ENCODE measurements at regions not wholly inside any gene's neighbourhood (a gene's known extent, or its start where the extent isn't known, plus 50 kb on each side); places are given as distances from the start of the nearest gene placed in this dataset.

DNA sequence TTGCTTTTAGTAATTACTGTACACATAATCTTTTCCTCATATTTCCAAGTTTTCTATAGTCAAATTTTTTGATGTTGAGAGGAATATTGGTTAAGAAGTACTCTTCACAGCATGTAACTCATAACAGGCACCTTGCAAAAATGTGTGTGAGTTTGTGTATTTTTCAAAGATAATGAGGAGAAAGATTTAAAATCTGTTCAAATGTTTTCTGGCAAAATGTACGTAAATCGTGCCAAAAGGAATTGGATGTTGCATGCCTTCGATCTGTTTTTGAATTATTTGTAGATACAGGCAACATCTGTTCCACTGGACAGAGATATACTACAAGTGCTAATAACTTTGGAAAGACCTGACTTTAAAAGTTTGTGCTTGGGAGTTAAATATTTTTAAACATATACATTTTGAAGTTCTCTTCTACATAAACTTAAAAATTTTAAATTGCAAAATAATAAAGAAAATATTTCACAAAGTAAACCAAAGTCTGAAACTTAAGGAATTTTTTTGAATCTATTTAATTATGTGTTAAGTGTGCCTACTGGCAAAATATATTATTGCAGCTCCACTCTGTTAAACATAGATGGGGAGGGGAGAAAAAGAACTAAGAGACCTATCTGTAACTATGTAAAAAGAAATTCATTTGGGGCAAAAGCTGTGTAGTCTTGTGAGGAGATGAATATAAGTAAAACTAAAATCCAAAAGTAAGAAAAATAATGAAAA, 133.5 kb upstream of the UBE2E3 start:
- DNase-seq (ENCODE audit: low read depth), result no peak
- TF ChIP-seq, protein P1, sequence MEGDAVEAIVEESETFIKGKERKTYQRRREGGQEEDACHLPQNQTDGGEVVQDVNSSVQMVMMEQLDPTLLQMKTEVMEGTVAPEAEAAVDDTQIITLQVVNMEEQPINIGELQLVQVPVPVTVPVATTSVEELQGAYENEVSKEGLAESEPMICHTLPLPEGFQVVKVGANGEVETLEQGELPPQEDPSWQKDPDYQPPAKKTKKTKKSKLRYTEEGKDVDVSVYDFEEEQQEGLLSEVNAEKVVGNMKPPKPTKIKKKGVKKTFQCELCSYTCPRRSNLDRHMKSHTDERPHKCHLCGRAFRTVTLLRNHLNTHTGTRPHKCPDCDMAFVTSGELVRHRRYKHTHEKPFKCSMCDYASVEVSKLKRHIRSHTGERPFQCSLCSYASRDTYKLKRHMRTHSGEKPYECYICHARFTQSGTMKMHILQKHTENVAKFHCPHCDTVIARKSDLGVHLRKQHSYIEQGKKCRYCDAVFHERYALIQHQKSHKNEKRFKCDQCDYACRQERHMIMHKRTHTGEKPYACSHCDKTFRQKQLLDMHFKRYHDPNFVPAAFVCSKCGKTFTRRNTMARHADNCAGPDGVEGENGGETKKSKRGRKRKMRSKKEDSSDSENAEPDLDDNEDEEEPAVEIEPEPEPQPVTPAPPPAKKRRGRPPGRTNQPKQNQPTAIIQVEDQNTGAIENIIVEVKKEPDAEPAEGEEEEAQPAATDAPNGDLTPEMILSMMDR (conservative IDR thresholded peaks at IDR 0.05; ENCODE audit: control insufficient read depth, insufficient read depth, low read depth, low read length), result peak; percentile 18
- H3K4me3 ChIP-seq (ENCODE audit: control insufficient read depth, low read depth, low read length), result no peak overlapping the region

DNA sequence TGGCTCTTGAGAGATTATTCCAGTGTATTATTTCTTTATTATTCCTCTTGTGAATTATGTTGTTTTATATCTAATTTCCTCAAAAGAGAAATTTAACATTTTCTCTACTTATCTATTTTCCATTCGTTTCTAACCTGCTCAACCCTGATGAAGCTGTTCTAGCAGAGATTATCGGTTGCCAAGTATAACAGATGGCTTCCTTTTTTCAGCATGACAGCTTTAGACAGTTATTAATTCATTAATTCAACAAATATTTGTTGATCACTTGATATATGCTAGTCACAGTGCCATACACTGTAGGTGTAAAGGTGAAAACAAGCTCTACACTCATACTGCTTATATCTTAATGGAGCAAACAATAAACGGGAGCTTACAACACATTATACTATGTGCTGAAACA, 137.9 kb upstream of the UBE2E3 start:
- TF ChIP-seq, protein P1 (conservative IDR thresholded peaks at IDR 0.05; ENCODE audit: control insufficient read depth, insufficient read depth, low read depth, low read length), result no peak
- H3K4me3 ChIP-seq (ENCODE audit: control insufficient read depth, low read depth, low read length), result no peak overlapping the region
- no peak for DNase-seq (ENCODE audit: low read depth)

DNA sequence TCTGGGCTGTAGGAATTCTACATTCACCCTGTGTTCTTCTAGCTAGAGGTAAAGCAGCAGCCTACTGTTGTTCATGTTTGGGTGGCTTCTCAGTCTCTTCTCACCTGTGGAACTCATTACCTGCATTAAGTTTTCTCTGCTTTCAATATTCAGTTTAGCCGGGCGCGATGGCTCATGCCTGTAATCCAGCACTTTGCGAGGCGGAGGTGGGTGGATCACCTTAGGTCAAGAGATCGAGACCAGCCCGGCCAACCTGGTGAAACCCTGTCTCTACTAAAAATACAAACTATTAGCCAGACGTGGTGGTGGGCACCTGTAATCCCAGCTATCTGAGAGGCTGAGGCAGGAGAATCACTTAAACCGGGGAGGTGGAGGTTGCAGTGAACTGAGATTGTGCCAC, 139.8 kb upstream of the UBE2E3 start:
- TF ChIP-seq, protein P1 (conservative IDR thresholded peaks at IDR 0.05; ENCODE audit: control insufficient read depth, insufficient read depth, low read depth, low read length), result no peak
- H3K4me3 ChIP-seq (ENCODE audit: control insufficient read depth, low read depth, low read length), result no peak overlapping the region
- DNase-seq (ENCODE audit: low read depth), result no peak

DNA sequence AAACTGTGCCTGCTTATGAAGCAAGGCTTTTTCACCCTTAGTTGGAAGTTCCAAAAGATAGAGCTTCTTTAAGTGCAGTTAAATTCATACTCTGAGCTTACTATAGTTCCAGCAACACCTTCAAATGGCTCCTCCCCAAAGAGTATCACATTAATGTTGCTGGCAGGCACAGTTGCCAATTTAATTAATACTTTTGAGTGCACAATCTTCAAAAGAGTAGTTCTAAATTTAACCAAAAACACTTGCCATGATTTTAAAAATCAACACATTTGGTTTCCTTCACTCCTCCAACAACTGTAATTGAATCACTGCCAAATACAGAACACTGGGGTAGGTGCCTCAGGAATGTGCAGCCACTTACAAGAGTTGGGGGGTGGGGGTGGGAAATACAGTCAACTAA, 150.6 kb upstream of the UBE2E3 start:
- no peak for DNase-seq (ENCODE audit: low read depth)
- TF ChIP-seq, protein P1 (conservative IDR thresholded peaks at IDR 0.05; ENCODE audit: control insufficient read depth, insufficient read depth, low read depth, low read length), result no peak
- H3K4me3 ChIP-seq (ENCODE audit: control insufficient read depth, low read depth, low read length), result no peak overlapping the region

DNA sequence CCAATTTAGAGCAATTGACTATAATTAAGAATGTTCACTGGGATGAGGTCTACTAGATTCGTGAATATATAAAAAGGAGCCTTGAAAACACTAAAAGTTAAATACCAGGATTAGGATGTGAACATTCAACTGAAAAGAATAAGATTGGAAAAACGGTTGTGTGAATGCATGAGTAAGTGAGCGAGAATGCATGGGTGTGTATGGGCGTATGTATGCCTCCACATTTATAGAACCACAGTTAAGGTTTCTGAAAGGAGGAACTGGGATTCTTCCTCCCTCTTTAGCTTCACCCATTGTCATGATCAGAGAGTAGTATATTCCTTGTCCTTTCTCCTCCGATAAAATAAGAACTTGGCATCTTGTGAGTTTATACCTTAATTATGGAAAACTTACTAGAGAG, 151.1 kb upstream of the UBE2E3 start:
- no peak for DNase-seq (ENCODE audit: low read depth)
- no peak overlapping the region for H3K4me3 ChIP-seq (ENCODE audit: control insufficient read depth, low read depth, low read length)
- TF ChIP-seq, protein P1 (conservative IDR thresholded peaks at IDR 0.05; ENCODE audit: control insufficient read depth, insufficient read depth, low read depth, low read length), result no peak

DNA sequence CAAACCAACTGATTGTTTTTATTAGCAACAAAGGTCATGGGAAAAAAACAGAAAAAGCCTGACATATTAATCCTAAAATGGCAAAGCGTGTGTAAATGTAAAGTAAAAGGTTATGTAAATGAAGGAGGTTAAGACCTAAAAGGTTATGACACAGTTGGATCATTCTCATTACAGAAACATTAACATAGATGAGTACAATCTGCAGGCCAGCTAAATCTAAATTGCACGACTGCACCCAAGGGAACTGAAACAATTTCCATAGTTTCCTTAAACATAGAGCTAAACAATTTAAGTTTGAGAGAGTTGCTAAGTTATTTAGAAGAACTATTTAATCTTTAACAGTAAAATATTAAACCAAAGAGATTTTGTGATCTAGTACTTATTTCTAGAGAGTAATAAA, 151.6 kb upstream of the UBE2E3 start:
- DNase-seq (ENCODE audit: low read depth), result no peak
- TF ChIP-seq, protein P1 (conservative IDR thresholded peaks at IDR 0.05; ENCODE audit: control insufficient read depth, insufficient read depth, low read depth, low read length), result no peak
- no peak overlapping the region for H3K4me3 ChIP-seq (ENCODE audit: control insufficient read depth, low read depth, low read length)
